Amniotic stem cell (primary cell): ENCODE measurements at regions not wholly inside any gene's neighbourhood (a gene's known extent, or its start where the extent isn't known, plus 50 kb on each side); places are given as distances from the start of the nearest gene placed in this dataset.
"Not testable (repeated sequence)": the region's sequence is repeated elsewhere in the genome, so short reads cannot be mapped to it uniquely, and the experiment has no call there.

Experiments
- DNase-seq: peaks from one replicate; lab custom pipeline; 2025; lab: John Stamatoyannopoulos, UW

DNA sequence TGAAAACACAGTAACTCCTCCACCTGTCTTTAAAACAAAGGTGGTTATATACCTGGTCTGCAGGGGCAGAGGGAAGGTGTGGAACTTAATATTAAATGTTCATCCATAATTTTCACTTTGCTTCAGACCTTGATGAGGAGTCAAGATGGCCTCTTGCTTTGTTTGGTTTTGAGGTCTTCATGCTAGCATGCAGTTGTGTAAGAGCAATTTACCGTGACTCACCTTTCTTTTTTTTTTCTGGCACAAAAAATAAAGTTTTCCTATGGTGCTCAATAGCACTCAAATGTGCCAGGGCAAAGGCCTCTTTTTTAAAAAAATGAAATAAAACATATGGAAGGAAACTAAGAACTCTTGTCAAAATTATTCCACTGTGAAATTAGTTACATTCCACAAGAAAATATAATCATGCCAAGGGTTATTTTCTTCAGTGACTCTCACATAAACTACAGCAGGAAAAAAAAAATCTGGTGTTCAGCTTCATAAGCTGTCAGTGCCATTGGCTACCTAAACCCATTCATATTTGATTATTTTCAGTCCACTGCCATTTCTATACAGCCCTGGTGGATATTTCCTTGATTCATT lies 128.2 kb downstream of the SLC7A11 start:
- DNase-seq, result no peak

DNA sequence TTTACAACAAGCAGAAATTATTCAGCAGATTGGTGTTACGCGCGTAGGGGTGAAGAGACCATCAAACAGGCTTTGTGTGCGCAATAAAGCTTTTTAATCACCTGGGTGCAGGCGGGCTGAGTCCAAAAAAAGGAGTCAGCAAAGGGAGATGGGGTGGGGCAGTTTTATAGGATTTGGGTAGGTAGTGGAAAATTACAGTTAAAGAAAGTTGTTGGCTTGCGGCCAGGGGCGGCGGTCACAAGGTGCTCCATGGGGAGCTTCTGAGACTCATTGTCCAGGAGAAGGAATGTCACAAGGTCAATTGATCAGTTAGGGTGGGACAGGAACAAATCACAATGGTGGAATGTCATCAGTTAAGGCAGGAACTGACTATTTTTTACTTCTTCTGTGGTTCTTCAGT lies 129.3 kb downstream of the SLC7A11 start:
- DNase-seq, result not testable (repeated sequence)

DNA sequence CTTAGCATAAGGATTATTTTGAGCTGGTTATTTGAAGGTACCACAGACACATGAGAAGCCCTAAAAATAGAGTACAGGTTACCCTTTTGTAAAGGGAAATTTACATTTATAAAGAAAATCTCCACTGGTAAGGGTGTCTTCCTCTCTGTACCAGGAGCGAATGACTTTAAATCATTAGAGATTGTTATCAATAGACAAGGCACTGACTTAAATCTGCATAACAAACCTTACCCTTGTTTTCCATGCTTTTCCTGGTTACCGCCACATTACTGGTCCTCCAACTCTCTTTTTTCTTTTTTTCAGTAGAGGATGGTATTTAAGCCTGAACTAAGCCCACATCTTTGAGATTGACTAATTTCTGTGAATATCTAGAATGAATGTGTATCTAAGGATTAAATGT lies 129.8 kb downstream of the SLC7A11 start:
- no peak for DNase-seq

- no peak for DNase-seq
These were observed 130.6 kb downstream of the SLC7A11 start for GRCh38 chr4:138111462-138112000.

GRCh38 chr4:138110815-138111214 lies 131.3 kb downstream of the SLC7A11 start:
- no peak for DNase-seq

- no peak for DNase-seq
These were observed 135.1 kb downstream of the SLC7A11 start for GRCh38 chr4:138107023-138107422.

- no peak for DNase-seq
These were observed 136.8 kb downstream of the SLC7A11 start for GRCh38 chr4:138105331-138105730.

GRCh38 chr4:138104284-138104680 lies 137.9 kb downstream of the SLC7A11 start:
- no peak for DNase-seq

DNA sequence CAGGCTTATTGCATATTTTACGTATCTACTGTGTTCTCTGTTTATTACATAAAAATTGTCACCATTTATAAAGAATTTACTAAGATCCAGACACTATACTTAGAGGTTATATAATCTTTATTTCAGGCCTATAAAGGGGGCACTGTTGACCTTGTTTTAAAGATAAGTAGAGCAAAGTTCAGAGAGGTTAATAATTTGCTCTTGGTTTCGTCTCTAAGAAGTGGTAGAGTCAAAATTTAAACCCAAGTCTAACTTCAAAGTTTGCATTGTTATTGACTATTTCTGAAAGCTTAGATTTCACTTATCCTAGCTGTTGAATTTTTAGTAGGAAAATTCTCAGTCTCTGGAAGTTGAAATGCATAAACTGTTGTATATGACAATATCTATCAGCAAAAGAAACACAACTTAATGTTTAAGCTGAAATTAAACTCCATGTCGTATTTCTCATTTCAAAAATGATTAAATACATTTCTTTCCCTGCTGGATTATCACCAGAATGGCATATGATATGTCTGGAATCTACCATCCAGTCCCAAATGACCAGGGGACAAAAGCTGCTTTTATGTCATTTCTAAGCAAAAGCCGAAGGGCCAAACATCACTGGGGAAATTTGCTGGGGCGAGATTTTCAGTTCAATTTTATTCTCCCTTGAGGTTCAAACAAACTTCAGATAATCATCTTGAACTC lies 138.4 kb downstream of the SLC7A11 start:
- no peak for DNase-seq

DNA sequence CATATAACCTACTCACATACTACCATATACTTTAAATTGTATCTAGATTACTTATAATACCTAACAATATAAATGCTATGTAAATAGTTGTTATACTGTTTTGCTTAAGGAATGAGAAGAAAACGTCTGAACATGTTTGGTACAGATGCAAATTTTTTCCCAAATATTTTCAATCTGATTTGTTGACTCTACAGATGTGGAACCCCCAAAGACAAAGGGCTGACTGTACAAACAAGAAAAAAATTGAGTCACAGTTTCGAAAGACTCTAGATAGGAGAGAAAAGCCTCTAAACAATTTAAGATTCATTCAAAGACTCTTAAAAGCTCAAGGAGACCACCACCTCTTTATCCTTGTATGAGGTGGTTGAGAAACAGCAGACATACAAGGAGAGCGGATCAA lies 142.8 kb downstream of the SLC7A11 start:
- DNase-seq, result no peak

GRCh38 chr4:138097912-138098600 lies 144.1 kb downstream of the SLC7A11 start:
- DNase-seq, result no peak

GRCh38 chr4:138096384-138097062 lies 145.6 kb downstream of the SLC7A11 start:
- DNase-seq, result no peak

- DNase-seq, result no peak
These were observed 146.8 kb downstream of the SLC7A11 start for GRCh38 chr4:138095378-138095777.

DNA sequence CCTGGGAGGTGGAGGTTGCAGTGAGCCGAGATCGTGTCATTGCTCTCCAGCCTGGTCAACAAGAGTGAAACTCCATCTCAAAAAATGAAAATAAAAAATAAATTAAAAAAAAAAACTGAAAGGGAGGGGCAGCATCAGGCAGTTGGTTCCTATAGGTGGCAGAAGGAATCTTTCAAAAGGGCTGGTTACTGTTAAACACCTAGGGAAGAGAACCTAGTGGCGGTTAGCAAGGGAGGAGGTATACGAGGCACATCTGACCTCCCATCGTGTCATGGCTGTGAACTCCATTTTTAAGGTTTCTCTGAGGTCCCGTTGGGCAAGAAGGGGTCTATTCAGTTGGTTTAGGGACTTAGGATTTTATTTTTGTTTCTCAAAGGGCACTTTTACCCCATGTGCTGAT lies 150.1 kb downstream of the SLC7A11 start:
- no peak for DNase-seq

GRCh38 chr4:138090918-138091676 lies 151.1 kb downstream of the SLC7A11 start:
- no peak for DNase-seq

GRCh38 chr4:138090150-138090917 lies 151.8 kb downstream of the SLC7A11 start:
- peak; percentile 12 for DNase-seq

DNA sequence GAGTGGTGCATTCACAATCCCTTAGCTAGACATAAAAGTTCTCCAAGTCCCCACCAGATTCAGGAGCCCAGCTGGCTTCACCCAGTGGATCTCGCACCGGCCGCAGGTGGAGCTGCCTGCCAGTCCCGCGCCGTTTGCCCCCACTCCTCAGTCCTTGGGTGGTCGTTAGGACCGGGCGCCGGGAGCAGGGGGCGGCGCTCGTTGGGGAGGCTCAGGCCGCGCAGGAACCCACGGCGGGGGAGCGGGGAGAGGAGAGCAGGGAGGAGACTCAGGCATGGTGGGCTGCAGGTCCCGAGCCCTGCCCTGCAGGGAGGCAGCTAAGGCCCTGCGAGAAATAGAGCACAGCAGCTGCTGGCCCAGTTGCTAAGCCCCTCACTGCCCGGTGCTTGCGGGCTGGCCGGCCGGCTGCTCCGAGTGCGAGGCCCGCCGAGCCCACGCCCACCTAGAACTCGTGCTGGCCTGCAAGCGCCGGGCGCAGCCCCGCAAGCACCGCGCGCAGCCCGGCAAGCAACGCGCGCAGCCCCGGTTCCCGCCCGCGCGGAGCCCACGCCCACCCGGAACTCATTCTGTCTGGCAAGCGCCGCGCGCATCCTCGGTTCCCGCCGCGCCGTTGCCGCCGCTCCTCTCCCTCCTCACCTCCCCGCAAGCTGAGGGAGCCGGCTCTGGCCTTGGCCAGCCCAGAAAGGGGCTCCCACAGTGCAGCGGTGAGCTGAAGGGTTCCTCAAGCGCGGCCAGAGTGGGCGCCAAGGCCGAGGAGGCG lies 153.5 kb downstream of the SLC7A11 start:
- no peak for DNase-seq

DNA sequence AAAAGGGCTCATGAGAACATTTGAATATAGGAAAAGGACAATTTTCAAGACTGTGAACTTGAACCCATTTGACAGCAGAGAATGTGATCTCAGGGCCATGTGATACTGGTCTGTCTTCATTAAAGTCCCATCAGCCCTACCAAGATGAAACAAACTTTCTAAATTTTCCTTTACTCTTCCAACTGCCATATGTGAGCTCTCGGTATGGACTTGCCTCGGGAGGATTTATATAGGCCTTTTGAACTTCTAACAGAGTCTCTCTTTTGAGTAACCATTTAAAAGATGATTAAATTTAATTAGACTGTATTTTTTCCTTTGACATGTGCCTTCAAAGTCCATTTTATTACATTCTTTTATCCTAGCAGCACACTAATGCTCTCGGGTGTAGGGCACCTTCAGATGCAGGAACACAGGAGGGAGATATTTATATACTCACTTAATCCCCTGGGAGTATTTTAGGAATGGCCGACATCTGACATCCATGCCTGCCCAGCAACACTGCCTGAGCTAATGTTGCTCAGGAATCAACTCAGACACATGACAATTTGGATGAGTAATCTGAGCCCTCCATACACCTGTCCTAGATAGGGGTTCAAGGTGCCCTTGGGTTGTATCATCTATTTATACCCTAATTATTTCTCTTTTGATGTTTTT lies 155.0 kb downstream of the SLC7A11 start:
- no peak for DNase-seq

GRCh38 chr4:138086611-138087041 lies 155.5 kb downstream of the SLC7A11 start:
- no peak for DNase-seq
